ENCODE measurements at regions not wholly inside any gene's neighbourhood (a gene's known extent, or its start where the extent isn't known, plus 50 kb on each side); places are given as distances from the start of the nearest gene placed in this dataset.

GRCh38 chr2:136210822-136211221 is 92.9 kb upstream of the CXCR4 start:
- TF ChIP-seq EP300 (IDR thresholded peaks at IDR 0.05) (no peak), CTCF (IDR thresholded peaks at IDR 0.05) (no peak), POLR2A (IDR thresholded peaks at IDR 0.05) (no peak), POLR2AphosphoS5 (IDR thresholded peaks at IDR 0.05) (no peak)
